HepG2 (cell line): ENCODE measurements at regions not wholly inside any gene's neighbourhood (a gene's known extent, or its start where the extent isn't known, plus 50 kb on each side); places are given as distances from the start of the nearest gene placed in this dataset.

Experiments
- MTF1 ChIP-seq: sonication (generic); formaldehyde crosslinking; IDR thresholded peaks from 2 replicates; pipeline ENCODE4 v1.5.0; 2020; ENCODE audit warnings: missing genetic modification reagents
- TAF15 ChIP-seq: fragments of 200-400 bp; formaldehyde crosslinking; IDR thresholded peaks from one replicate; pipeline ENCODE4 v1.6.1; 2018; ENCODE audit warnings: mild to moderate bottlenecking, low read depth, low read length; ENCODE audit not compliant: poor library complexity, severe bottlenecking
- TARDBP ChIP-seq: sonication (generic); formaldehyde crosslinking; IDR thresholded peaks from 2 replicates; pipeline ENCODE4 v1.8.0; 2022; ENCODE audit warnings: mild to moderate bottlenecking, missing genetic modification reagents
- TF ChIP-seq, protein P1 (sequence below): sonication (generic); formaldehyde crosslinking; IDR thresholded peaks from 2 replicates; pipeline ENCODE4 v1.4.0; 2020; ENCODE audit warnings: missing genetic modification reagents
- TF ChIP-seq, protein P2 (sequence below): sonication (generic); formaldehyde crosslinking; IDR thresholded peaks from 2 replicates; pipeline ENCODE4 v1.5.0; 2020; ENCODE audit warnings: mild to moderate bottlenecking, missing genetic modification reagents, moderate library complexity
- TF ChIP-seq, protein P3 (sequence below): sonication (generic); formaldehyde crosslinking; IDR thresholded peaks from 2 replicates; pipeline ENCODE4 v1.5.0; 2020; ENCODE audit warnings: mild to moderate bottlenecking, low read depth, missing genetic modification reagents, borderline replicate concordance

DNA sequence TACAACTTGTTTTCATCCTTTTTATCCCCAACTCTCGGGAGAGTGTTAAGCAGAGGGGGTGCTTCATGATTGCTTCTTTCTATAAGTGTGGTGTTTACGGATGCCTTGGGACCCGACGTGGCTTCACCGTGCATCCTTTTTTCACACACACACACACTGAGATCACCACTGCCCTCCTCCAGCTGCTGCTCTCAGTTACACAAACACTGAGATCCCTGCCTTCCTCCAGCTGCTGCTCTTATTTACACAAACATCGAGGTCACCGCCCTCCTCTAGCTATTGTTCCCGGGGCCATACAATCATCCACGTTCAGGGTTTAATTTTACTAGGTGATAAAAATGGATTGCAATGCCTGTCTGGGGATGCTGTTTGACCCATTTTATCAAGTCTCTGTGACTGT lies 155.4 kb upstream of the FAM9B start:
- TF ChIP-seq, protein P1, sequence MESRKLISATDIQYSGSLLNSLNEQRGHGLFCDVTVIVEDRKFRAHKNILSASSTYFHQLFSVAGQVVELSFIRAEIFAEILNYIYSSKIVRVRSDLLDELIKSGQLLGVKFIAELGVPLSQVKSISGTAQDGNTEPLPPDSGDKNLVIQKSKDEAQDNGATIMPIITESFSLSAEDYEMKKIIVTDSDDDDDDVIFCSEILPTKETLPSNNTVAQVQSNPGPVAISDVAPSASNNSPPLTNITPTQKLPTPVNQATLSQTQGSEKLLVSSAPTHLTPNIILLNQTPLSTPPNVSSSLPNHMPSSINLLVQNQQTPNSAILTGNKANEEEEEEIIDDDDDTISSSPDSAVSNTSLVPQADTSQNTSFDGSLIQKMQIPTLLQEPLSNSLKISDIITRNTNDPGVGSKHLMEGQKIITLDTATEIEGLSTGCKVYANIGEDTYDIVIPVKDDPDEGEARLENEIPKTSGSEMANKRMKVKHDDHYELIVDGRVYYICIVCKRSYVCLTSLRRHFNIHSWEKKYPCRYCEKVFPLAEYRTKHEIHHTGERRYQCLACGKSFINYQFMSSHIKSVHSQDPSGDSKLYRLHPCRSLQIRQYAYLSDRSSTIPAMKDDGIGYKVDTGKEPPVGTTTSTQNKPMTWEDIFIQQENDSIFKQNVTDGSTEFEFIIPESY, result no peak
- TF ChIP-seq TARDBP (CRISPR knock-in tag), result no peak
- no peak for TF ChIP-seq TAF15
- no peak for TF ChIP-seq MTF1
- TF ChIP-seq, protein P2, sequence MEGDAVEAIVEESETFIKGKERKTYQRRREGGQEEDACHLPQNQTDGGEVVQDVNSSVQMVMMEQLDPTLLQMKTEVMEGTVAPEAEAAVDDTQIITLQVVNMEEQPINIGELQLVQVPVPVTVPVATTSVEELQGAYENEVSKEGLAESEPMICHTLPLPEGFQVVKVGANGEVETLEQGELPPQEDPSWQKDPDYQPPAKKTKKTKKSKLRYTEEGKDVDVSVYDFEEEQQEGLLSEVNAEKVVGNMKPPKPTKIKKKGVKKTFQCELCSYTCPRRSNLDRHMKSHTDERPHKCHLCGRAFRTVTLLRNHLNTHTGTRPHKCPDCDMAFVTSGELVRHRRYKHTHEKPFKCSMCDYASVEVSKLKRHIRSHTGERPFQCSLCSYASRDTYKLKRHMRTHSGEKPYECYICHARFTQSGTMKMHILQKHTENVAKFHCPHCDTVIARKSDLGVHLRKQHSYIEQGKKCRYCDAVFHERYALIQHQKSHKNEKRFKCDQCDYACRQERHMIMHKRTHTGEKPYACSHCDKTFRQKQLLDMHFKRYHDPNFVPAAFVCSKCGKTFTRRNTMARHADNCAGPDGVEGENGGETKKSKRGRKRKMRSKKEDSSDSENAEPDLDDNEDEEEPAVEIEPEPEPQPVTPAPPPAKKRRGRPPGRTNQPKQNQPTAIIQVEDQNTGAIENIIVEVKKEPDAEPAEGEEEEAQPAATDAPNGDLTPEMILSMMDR (CRISPR knock-in tag), result no peak
- TF ChIP-seq, protein P3, sequence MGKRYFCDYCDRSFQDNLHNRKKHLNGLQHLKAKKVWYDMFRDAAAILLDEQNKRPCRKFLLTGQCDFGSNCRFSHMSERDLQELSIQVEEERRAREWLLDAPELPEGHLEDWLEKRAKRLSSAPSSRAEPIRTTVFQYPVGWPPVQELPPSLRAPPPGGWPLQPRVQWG (CRISPR knock-in tag), result no peak
